Neural progenitor cell (in vitro differentiated cells): ENCODE measurements at regions not wholly inside any gene's neighbourhood (a gene's known extent, or its start where the extent isn't known, plus 50 kb on each side); places are given as distances from the start of the nearest gene placed in this dataset.

Experiments used
- DNase-seq: peaks from one replicate; pipeline ENCODE4 v3.0.0-alpha.2; 2016; ENCODE audit warnings: low spot score
- H2AFZ ChIP-seq: fragments of 200-600 bp; sonication (generic); replicated peaks from 2 replicates; pipeline ENCODE4 v1.6.1; 2016; ENCODE audit warnings: antibody characterized with exemption
- H3F3A ChIP-seq: fragments of 200-600 bp; sonication (generic); 2 replicates; pipeline ENCODE4 v1.6.1; 2016; ENCODE audit warnings: antibody characterized with exemption, low read depth
- H3K27ac ChIP-seq: fragments of 200-600 bp; sonication (generic); 2 replicates; pipeline ENCODE4 v1.5.1; 2016; ENCODE audit warnings: mild to moderate bottlenecking
- H3K27me3 ChIP-seq: fragments of 200-600 bp; sonication (generic); 2 replicates; pipeline ENCODE4 v1.6.1; 2016; ENCODE audit warnings: mild to moderate bottlenecking, moderate library complexity
- H3K36me3 ChIP-seq: fragments of 200-600 bp; sonication (generic); 2 replicates; pipeline ENCODE4 v1.5.1; 2016
- H3K4me1 ChIP-seq: fragments of 200-600 bp; sonication (generic); 2 replicates; pipeline ENCODE4 v1.6.1; 2016; ENCODE audit warnings: mixed run types
- H3K4me2 ChIP-seq: fragments of 200-600 bp; sonication (generic); 2 replicates; pipeline ENCODE4 v1.6.1; 2016
- H3K4me3 ChIP-seq: fragments of 200-600 bp; sonication (generic); 2 replicates; pipeline ENCODE4 v1.5.1; 2016
- H3K79me2 ChIP-seq: fragments of 200-600 bp; sonication (generic); 2 replicates; pipeline ENCODE4 v1.6.1; 2016; ENCODE audit warnings: low read depth
- H3K9ac ChIP-seq: fragments of 200-600 bp; sonication (generic); 2 replicates; pipeline ENCODE4 v1.6.1; 2016
- H3K9me3 ChIP-seq: fragments of 200-600 bp; sonication (generic); 2 replicates; pipeline ENCODE4 v1.5.1; 2016; ENCODE audit warnings: low read depth
- H4K20me1 ChIP-seq: fragments of 200-600 bp; sonication (generic); 2 replicates; pipeline ENCODE4 v1.6.1; 2016; ENCODE audit warnings: low read depth
- H3K27ac Mint-ChIP-seq: 3 replicates; pipeline ENCODE4 v1.8.0; 2021; ENCODE audit warnings: mixed read lengths
- H3K27me3 Mint-ChIP-seq: 2 replicates; pipeline ENCODE4 v1.8.0; 2022; ENCODE audit warnings: low read depth, mild to moderate bottlenecking, inconsistent platforms, moderate library complexity, mixed read lengths; ENCODE audit not compliant: insufficient read depth
- H3K36me3 Mint-ChIP-seq: 3 replicates; pipeline ENCODE4 v1.8.0; 2021; ENCODE audit warnings: mixed read lengths
- H3K4me1 Mint-ChIP-seq: 3 replicates; pipeline ENCODE4 v1.8.0; 2021; ENCODE audit warnings: mixed read lengths
- H3K4me3 Mint-ChIP-seq: 3 replicates; pipeline ENCODE4 v1.8.0; 2021; ENCODE audit warnings: mild to moderate bottlenecking, moderate library complexity, mixed read lengths
- H3K9me3 Mint-ChIP-seq: 3 replicates; pipeline ENCODE4 v1.8.0; 2020; ENCODE audit warnings: mixed read lengths
- EZH2 ChIP-seq: fragments of 200-600 bp; sonication (generic); IDR thresholded peaks from 2 replicates; pipeline ENCODE4 v1.6.1; 2017; ENCODE audit warnings: antibody characterized with exemption, mild to moderate bottlenecking, moderate library complexity
- EZH2phosphoT487 ChIP-seq: fragments of 200-600 bp; sonication (generic); IDR thresholded peaks from 2 replicates; pipeline ENCODE4 v1.6.1; 2017; ENCODE audit warnings: antibody characterized with exemption
- TF ChIP-seq, protein P1 (sequence below): fragments of 200-600 bp; sonication (generic); IDR thresholded peaks from 2 replicates; pipeline ENCODE4 v1.5.1; 2017; ENCODE audit warnings: antibody characterized with exemption, mild to moderate bottlenecking

GRCh38 chr4:147104768-147105167, 159.1 kb upstream of the TTC29 start:
- H3K36me3 Mint-ChIP-seq, result no peaks in the 10 kb centered on the region
- H3K27ac Mint-ChIP-seq, result no peak overlapping the region
- Histone ChIP-seq H3K4me1 (no peaks in the 10 kb centered on the region), H3K4me2 (no peak overlapping the region), H4K20me1 (no peaks in the 10 kb centered on the region), H3K9ac (no peak overlapping the region), H3K4me3 (no peak overlapping the region), H3K27me3 (no peaks in the 10 kb centered on the region), H2AFZ (no peak overlapping the region), H3K79me2 (no peaks in the 10 kb centered on the region), H3K27ac (no peak overlapping the region), H3F3A (no peaks in the 10 kb centered on the region), H3K9me3 (no peaks in the 10 kb centered on the region), H3K36me3 (no peaks in the 10 kb centered on the region)
- no peak for DNase-seq
- no peaks in the 10 kb centered on the region for H3K9me3 Mint-ChIP-seq
- TF ChIP-seq, protein P1, sequence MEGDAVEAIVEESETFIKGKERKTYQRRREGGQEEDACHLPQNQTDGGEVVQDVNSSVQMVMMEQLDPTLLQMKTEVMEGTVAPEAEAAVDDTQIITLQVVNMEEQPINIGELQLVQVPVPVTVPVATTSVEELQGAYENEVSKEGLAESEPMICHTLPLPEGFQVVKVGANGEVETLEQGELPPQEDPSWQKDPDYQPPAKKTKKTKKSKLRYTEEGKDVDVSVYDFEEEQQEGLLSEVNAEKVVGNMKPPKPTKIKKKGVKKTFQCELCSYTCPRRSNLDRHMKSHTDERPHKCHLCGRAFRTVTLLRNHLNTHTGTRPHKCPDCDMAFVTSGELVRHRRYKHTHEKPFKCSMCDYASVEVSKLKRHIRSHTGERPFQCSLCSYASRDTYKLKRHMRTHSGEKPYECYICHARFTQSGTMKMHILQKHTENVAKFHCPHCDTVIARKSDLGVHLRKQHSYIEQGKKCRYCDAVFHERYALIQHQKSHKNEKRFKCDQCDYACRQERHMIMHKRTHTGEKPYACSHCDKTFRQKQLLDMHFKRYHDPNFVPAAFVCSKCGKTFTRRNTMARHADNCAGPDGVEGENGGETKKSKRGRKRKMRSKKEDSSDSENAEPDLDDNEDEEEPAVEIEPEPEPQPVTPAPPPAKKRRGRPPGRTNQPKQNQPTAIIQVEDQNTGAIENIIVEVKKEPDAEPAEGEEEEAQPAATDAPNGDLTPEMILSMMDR, result no peak
- no peak for TF ChIP-seq EZH2
- no peak for TF ChIP-seq EZH2phosphoT487
- H3K27me3 Mint-ChIP-seq, result peaks cover 3% of the 10 kb centered on the region
- H3K4me3 Mint-ChIP-seq, result no peak overlapping the region
- peaks cover 7% of the 10 kb centered on the region for H3K4me1 Mint-ChIP-seq

- no peaks in the 10 kb centered on the region for H3K27me3 ChIP-seq
- Mint-ChIP-seq H3K27me3 (peaks cover 6% of the 10 kb centered on the region), H3K27ac (no peak overlapping the region), H3K9me3 (peaks cover 2% of the 10 kb centered on the region), H3K4me1 (peaks cover 4% of the 10 kb centered on the region), H3K36me3 (no peaks in the 10 kb centered on the region), H3K4me3 (no peak overlapping the region)
- no peak overlapping the region for H3K9ac ChIP-seq
- no peaks in the 10 kb centered on the region for H3F3A ChIP-seq
- H3K27ac ChIP-seq, result no peak overlapping the region
- H4K20me1 ChIP-seq, result no peaks in the 10 kb centered on the region
- no peaks in the 10 kb centered on the region for H3K9me3 ChIP-seq
- TF ChIP-seq EZH2phosphoT487, result no peak
- no peak for TF ChIP-seq EZH2
- TF ChIP-seq, protein P1, result no peak
- no peaks in the 10 kb centered on the region for H3K36me3 ChIP-seq
- no peak overlapping the region for H2AFZ ChIP-seq
- no peak overlapping the region for H3K4me3 ChIP-seq
- no peaks in the 10 kb centered on the region for H3K4me1 ChIP-seq
- H3K4me2 ChIP-seq, result no peak overlapping the region
- H3K79me2 ChIP-seq, result no peaks in the 10 kb centered on the region
- no peak for DNase-seq
Observed at GRCh38 chr4:147108409-147108808, 162.7 kb upstream of the TTC29 start.

- H3K4me1 ChIP-seq, result no peaks in the 10 kb centered on the region
- no peaks in the 10 kb centered on the region for H3K27me3 ChIP-seq
- H3K4me3 ChIP-seq, result no peak overlapping the region
- Mint-ChIP-seq H3K36me3 (no peaks in the 10 kb centered on the region), H3K27me3 (peaks cover 6% of the 10 kb centered on the region), H3K4me1 (peaks cover 3% of the 10 kb centered on the region), H3K4me3 (no peak overlapping the region), H3K9me3 (peaks cover 11% of the 10 kb centered on the region), H3K27ac (no peak overlapping the region)
- no peaks in the 10 kb centered on the region for H4K20me1 ChIP-seq
- H3K79me2 ChIP-seq, result no peaks in the 10 kb centered on the region
- no peaks in the 10 kb centered on the region for H3F3A ChIP-seq
- TF ChIP-seq EZH2phosphoT487 (no peak), EZH2 (no peak)
- TF ChIP-seq, protein P1, result no peak
- no peak overlapping the region for H3K27ac ChIP-seq
- H3K4me2 ChIP-seq, result no peak overlapping the region
- no peaks in the 10 kb centered on the region for H3K36me3 ChIP-seq
- DNase-seq, result no peak
- no peak overlapping the region for H3K9ac ChIP-seq
- H2AFZ ChIP-seq, result no peak overlapping the region
- H3K9me3 ChIP-seq, result no peaks in the 10 kb centered on the region
Observed at GRCh38 chr4:147109800-147110199, 164.1 kb upstream of the TTC29 start.
